ENCODE measurements at regions not wholly inside any gene's neighbourhood (a gene's known extent, or its start where the extent isn't known, plus 50 kb on each side); places are given as distances from the start of the nearest gene placed in this dataset.
"Not testable (repeated sequence)": the region's sequence is repeated elsewhere in the genome, so short reads cannot be mapped to it uniquely, and the experiment has no call there.

DNA sequence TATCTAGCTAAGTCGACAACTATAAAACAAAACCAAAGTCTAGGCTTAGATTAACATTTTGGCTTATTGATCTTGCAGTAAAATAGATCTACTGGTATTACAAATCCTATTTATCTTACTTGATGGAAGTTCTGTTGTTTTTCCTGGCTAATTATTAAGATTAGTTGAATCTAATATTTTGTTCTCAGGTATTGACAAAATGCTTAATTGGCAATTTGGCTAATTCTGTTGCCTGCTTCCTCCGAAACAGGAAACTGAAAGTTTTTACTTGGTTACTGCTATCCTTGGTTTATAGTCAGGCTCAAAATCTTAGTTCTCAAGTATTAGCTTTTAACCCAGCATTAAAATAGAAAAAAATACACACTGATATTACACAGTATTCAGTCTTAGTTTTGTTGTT is 820.5 kb downstream of the NR2F1-AS1 start:
- DNase-seq, result no peak

DNA sequence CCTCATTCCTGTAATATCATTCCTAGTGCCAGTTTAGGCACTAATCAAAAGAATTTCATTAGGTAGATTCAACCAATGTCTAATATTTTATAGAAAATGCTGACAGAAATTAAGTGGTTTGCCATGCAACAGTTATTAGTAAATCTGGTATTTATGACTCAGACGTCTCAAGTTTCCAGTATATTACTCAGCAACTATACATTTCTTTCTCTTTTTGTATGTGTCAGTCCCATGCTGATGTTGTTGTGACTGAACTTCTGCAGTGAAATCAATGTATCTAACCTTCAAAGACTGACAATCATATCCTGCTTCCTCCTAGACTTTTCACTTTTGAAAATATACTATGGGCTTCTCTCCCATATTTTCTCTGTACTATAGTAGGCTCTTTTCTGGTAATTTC is 822.5 kb downstream of the NR2F1-AS1 start:
- DNase-seq, result no peak

DNA sequence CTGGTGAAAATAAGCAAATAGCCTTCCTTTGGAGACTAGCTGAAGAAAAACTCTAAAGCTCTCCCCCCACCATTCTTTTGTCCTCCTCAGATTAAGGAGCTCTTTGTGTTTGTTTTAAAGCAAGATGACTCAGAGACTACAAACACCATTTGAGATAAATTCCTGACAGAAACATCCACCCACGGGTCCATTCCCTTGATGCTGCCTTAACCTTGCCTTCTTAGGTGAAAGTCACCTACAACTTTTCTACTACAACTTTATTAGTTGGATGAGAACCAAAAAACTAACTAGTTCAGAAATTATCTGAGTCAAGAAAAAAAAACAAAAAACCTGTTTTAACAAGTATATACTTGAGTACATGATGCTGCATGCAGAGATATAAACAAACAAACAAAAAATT is 831.1 kb downstream of the NR2F1-AS1 start:
- DNase-seq, result no peak

DNA sequence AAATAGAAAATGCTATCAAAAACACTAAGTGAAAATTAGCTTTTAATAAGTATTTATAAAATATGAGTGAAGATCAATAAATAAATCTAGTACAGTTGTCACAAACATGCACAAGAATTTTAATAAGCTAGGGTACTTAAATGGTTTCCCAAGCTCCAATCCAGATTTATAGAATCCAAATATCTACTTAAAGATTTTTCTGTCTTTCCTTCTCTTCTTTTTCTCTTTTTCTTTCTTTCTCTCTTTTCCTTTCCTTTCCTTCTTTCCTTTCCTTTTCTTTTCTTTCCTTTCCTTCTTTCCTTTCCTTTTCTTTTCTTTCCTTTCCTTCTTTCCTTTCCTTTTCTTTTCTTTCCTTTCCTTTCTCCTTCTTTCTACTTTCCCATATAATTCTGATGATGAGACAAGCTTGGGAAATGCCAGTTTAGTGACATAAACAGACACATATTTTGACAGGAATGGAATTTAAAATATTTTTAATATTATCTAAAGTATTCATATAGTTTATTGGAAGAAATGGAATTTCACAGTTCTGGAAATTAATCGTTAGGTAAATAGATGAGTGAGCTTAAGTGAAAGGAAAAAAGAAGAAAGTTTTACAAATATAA is 832.8 kb downstream of the NR2F1-AS1 start:
- DNase-seq, result no peak

DNA sequence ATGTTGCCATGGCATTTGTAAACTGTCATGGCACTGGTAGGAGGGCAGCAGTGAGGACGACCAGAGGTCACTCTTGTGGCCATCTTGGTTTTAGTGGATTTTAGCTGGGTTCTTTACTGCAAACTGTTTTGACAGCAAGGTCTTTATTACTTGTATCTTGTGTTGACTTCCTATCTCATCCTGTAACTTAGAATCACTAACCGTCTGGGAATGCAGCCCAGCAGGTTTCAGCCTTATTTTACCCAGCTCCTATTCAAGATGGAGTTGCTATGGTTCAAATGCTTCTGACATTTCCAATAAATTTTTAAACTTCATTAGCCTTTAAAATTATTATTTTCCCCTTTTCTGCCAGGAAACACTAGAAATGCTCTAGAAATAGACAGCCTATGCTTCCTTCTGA is 839.1 kb downstream of the NR2F1-AS1 start:
- DNase-seq, result no peak

DNA sequence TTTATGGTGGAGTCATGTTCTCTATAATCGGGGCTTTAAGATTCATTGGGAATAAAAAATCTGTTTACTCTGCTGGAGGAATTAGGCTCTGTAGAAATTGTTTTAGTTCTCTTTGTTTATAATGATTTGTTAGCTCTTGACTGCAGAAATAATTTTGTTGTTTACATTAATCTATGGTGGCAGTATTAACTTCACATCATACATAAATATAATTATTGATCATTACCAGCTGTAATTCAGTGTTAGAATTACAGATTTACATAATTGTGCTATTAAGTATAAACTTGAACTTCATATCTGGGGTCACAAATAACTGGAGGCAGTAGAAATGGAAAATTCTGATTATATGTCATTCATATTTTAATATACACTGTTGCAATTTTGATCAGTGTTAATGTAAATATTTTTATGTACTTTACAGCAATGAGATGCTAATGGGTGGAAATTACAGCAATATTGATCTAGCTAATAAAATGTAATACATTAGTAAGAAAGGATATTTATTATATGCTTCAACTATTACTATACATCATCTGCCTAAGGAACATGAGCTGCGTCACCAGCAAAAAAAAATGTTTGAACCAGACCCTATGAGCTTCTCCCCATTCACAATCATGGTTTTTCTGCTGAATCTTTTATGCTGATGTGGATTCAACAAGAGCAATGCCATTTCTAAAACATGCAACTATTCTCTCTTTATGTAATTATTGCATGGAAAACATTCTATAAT is 846.6 kb downstream of the NR2F1-AS1 start:
- DNase-seq, result no peak

DNA sequence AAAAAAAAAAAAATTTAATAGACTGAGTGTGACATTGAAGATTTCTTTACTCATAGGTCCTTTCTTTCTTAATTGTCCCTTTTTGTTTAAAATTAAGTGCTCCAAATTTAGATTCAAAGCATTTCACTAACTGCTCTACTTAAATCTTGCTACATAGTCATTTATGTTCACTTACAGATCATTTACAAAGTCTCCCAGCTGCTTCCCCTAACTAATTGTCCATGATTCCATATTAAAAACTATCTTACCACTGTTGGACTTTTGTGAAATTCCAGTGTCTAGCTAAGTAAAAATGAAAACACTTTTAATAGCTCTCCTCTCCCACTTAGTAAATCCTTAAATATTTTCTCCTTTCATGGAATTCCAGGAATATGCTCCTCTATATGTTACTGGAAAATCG is 850.5 kb downstream of the NR2F1-AS1 start:
- no peak for DNase-seq

DNA sequence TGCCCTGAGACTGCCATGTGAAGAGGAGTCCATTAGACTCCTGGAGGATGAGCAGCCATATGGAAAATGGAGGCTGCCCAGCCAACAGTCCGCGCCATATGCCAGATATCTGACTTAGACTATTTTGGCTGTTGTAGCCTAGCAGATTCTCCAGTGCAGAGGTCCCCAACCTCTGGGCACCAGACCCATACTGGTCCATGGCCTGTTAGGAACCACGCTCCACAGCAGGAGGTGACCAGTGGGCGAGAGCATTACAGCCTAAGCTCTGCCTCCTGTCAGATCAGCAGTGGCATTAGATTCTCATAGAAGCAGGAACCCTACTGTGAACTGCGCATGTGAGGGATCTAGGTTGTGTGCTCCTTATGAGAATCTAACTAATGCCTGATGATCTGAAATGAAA is 851.9 kb downstream of the NR2F1-AS1 start:
- DNase-seq, result no peak

DNA sequence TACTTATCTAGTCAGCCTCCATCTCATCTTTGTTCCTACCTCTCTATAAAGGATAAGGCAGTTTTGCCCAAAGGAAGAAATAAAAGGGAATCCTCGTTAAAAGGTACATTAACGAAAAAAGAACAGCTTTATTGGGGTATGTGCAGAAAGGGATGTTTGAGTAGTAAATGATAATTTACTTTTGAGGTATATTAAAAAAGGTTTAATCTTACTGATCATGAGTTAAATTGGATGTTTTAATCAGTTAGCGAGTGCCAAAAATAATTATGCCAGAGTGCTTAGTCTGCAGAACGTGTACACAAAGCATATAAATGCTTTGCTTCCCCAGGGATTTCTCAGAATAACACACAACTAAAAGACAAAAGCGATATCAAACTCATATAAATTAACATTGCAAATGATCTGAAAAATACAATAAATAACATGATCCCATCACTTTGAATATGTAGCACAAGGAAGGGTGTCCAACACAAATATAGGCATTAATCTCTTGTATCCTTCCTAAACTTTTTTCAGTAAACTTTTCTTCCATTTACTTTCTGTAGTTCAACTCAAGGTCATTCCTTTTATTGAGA is 865.0 kb downstream of the NR2F1-AS1 start:
- DNase-seq, result peak; percentile 5

DNA sequence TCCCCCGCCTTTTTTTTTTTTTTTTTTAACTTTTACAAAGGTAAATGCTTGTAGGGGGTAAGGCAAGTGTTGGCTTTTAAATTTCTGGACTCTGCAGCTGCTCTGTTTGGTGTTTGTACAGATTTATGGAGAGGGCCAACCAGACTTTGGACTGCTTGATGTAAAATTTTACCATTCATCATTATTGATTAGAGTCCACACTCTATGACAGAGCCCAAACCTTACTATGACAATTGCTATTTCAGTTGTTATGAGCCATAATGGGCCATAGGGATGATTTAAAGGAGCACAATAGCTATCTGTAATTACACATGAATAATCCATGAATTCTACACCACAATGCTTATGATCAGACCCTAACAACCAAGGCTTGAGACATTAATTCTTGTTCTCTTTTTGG is 867.2 kb downstream of the NR2F1-AS1 start:
- DNase-seq, result no peak

DNA sequence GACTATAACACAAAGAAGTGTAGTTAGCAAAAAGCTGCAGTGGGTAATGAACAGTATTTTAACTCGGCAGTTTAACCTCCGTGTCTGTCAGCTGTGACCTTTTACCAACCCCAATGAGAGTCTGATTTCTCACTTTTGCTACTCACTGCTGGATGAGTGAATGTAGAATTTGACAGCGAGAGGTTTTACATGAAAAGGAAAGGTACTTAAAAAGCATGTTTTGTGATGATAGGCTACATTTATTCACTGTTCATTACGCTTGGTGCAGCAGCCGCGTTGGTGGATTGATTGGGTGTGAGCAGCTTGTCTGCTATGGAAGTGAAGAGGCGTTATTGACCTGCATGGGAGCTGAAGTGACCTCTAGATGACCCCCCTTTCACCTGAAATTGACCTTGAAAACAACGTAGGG is 867.7 kb downstream of the NR2F1-AS1 start:
- no peak for DNase-seq

DNA sequence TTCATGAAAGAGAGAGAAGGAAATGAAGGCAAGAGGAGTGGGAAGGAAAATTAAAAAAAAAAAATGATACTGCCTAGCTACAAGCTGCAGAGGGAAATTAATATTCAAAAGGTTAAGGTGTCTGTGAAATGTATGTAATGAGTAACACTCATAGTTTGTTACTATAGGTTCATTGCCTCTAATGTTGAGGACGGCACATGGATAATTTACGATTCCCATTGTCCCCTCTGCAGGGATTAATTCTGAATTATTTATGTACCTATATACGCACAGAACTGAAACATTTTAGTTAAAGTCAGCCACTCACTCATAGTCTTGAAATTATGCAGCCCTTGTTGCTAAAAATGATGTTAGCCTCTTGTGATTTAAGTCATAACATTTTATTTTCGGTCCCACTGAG is 869.1 kb downstream of the NR2F1-AS1 start:
- DNase-seq, result no peak

DNA sequence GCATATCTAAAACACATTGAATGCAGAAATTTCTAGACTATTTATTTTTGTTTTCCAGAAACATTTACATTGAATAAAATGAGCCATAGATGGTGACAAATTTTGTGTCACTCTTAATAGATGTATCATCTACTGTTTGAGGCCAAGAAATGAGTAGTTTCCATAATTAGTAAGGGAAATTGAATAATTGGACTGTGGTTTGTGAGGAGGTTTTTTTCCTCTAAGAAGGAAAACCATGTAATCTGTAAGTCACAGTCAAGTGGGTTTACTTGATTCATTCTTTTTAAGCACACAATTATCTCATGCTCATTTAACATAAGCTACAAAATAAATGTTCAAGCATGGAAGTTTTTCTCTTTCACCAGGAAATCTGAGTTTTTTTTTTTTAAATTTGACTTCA is 876.4 kb downstream of the NR2F1-AS1 start:
- no peak for DNase-seq

DNA sequence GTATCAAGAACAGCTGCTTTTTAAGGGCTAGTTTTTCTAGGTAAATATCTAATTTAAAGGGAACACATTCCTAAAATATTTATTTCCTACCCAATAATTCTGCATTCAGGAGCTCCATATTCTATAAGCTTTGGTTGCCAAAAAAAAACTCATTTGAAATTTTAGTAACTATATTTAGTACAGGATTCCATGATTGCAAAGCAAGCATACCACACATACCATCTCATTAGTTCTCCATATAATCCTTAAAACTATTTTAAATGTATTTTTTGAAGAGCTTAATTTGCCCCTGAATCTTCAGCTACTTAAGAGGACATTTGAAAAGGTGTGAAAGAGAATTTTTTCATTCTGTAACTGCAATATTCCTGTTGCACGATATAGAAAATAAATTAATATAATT is 877.0 kb downstream of the NR2F1-AS1 start:
- no peak for DNase-seq

DNA sequence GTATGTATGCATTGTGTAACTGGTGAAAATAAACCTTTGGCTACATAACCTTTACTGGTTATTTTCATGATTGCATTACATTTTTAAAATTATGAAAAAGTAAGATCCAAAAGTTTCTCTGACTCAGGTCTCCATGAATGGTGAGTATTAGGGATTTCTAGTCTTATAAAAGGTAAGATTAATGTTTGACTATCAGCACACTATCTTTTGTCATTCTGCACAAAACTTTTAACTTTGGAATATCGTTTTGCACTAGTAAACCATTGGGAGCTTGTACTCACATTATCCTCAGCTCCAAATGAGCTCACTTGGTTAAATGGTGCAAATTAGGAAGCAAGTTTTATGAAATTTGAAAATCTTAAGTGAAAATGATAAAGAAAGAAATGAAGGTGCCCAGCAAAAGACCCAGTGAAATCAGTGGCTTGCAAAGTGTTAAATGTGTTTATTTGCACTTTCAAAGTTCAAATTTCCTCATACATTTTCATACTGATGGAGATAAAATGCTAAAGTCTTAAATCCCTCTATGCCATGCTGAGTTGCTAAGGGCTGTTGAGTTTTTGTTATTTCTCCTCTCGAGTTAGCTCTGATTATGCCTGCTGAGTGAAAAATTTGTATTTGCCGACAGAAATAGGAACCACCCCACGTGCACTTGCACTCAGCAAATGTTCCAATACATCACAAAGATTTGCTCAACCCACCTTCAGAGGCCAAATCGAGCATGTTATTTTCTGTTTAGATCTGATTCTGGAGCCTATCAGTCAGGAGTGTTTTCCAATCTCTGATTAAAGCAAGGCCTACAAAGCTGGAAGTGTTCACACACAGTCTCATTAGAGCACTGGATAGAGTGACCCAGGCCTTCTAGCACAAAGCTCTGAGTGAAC is 885.7 kb downstream of the NR2F1-AS1 start:
- no peak for DNase-seq

DNA sequence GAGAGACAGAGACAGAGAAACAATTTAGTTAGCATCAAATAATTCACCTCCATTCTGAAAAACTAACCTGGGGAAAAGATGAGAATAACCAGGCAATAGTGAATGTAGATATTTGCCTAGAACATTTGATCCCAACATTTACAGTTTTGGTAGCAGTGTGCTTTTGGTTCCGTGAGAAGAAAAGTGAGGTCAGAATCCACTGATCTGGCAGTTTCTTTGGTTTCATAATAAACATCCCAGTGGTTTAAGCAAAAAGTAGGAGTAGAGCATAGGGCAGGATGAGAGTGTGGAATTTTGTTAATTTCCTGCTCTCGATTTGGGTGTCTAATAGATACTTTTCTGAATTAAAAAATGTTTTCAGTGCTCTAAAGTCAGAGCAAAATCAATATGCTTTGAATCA is 887.0 kb downstream of the NR2F1-AS1 start:
- DNase-seq, result no peak

DNA sequence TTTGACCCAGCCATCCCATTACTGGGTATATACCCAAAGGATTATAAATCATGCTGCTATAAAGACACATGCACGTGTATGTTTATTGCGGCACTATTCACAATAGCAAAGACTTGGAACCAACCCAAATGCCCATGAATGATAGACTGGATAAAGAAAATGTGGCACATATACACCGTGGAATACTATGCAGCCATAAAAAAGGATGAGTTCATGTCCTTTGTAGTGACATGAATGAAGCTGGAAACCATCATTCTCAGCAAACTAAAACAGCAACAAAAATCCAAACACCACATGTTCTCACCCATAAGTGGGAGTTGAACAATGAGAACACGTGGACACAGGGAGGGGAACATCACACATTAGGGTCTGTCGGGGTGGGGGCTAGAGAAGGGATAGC is 889.1 kb downstream of the NR2F1-AS1 start:
- DNase-seq, result not testable (repeated sequence)

DNA sequence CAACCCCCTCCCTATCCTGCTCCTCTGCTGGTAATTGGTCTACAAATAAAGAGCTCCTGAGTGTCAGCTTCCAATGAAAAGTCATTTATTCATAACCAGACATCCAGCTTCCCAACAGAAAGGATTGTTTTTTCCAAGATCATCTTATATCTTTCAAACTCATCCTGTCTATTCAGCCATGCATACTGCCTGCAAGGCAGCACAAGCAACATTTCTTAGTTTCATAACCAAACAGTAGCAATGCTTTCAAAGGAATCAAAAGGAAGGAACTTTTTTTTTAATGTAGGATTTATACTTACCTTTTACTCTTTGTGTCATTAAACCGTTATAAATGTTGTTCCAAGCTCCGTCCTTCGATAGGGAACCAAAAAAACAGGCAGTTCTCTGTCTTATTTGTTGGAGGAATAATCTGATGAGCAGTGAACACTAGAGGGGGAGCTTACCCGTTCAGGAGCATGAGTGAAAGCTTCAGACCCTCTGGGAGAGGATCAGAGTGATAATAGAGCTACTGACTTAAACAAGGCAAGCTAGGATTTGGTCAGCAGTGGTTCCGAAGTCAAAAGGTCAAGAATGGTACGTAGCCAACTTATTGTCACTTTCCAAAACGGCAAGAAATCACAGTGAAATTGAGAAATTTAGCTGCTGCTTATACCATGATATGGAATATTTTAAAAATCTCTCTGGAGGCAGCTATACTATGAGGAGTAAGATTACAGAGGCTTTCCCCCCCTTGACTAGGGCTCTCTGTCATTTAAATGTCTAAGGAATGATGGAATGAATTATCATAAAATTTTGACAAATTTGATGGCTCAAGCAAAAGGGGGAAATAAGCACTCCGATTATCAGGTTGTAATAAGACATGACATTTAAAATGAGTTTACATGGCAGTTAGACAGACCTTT is 892.9 kb downstream of the NR2F1-AS1 start:
- DNase-seq, result no peak

DNA sequence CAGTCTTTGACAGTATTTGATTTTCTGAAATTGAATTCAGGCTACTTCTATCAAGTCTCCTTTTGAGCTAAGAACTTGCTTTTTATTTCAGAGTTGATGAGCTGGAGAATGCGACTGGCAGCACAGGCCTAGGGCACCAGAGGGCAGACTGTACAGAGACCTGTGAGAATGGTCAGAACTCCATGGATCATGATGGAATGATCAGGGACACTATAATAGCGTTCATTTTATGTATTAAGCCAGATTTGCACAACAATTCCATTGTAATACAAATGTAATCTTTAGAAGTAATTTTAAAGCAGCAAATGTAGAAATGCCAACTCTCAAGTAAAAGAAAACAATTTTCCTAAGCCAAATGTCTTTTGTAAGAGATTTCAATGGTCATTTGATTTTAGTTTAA is 902.4 kb downstream of the NR2F1-AS1 start:
- no peak for DNase-seq

DNA sequence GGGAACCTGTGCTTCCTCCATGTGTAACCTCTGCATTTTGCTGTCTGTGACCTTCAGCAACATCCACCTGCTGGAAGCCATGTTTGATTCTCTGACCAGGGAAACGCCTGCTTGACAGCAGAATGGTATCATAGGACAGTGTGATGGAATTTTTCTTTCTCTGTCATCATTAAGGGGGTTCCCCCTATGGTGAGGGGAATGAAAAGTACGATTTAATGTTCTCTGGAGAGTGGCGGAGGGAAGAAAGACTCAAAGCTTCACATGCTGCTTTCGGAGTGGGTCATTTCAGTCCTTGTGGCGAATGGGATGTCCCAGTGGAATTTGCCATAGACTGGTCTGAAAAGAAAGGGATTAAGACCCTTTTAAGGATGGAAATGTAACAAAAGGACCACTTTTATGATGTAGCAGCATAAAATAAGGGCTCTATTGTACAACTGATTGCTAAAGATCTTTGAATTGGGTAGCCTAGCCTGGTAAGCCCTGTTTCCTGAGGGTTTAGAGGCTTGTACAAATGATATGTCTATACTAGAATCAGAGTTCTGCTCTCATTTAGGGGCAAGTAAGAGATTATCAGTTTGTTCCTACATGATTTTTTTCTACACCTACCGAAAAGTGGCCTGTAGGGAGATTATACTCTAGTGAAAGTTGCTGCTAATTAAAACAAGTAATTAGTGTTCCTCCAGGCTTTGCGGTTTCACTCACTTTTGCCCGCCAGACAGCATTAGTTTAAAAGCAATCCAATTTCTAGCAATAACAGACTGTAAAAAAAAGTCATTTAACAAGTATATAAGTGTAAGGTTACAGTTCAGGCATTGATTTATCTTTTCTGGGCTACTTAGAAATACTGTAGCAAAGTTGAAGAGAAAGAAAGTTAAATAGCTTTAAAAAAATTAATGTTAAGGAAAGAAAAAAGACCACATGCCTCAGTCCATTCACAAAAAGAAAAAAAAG is 904.5 kb downstream of the NR2F1-AS1 start:
- peak; percentile 17 for DNase-seq

DNA sequence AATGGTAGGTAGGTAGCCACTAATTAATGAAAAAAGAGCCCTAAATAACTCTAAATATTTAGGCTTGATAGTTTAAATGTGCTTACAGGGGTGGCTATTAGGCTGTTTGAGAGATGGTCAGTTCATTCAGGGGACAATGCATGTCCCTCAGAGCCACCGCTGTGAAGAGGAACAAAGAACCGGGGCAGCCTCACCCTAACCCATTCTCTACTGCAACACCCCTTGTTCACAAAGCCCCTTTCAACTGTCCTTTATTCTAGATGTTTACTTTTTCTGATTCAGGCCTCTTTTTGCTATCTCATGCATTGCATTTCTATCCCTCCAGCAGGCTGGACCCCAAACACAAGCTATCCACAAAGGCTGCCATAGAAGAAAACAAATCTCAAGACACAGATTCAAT is 906.7 kb downstream of the NR2F1-AS1 start:
- no peak for DNase-seq
